Superior temporal gyrus (tissue), 1 donor: ENCODE measurements at regions not wholly inside any gene's neighbourhood (a gene's known extent, or its start where the extent isn't known, plus 50 kb on each side); places are given as distances from the start of the nearest gene placed in this dataset.

Experiments used
- DNase-seq: peaks from one replicate; pipeline ENCODE4 v3.0.0-alpha.2; 2016; ENCODE audit errors: extremely low spot score

- DNase-seq, result no peak
Observed at GRCh38 chr9:515665-516064, 301.0 kb downstream of the DOCK8 start.

DNA sequence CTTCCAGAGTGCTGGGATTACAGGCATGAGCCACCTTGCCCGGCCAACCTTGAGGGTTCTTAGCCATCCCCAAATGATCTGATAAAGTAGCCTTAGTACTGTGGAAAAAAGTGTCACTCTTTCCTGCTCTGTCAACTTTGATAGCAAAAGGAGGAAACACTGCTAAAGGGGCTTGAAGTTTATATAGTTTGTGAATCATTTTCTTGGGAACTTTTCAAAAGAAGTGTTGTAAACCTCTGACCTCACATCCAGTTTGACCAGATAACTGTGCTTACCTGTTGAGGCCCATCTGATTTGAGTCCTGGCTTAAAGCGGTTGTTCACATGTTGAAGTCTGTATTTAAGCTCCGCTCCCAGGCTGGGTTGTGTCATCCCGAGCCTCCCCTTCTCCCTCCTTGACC is 303.3 kb downstream of the DOCK8 start:
- no peak for DNase-seq

DNA sequence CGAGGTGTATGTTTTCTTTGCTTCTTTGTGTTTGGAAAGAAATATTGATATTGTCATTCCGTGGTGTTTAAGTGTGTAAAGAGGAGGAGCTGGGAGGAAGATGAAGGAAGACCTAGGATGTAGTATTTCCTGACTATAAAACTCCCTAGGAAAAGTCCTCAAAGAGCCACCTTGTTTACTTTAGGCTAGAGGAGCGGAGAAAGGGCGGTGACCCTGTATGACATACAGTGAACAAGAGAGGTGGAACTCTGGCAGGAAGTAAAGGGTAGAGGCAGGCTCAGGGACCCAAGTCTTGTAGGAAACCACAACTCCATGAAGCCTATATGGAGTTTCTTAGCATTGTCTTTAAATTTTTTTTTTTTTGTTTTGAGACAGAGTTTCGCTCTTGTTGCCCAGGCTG is 303.9 kb downstream of the DOCK8 start:
- DNase-seq, result no peak

DNA sequence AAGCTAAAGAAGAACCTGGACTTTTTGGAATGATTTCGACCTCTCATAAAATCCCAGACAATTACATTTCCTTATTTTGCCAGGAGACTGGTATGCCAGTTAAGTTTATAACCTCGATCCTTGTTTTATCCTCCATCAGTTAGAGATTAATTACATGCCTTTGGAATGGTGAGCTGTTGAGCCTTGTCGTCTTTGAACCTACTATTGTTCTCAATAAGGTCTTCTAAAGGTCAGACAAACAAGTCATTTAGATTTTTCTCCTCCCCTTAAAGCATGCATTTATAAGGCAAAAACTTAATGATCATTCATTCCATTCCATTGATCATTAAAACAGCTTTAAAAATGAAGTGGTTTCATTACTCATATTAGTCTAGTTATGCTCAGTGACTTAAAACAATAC is 304.9 kb downstream of the DOCK8 start:
- DNase-seq, result no peak

- no peak for DNase-seq
Observed at GRCh38 chr9:520302-520701, 305.6 kb downstream of the DOCK8 start.

DNA sequence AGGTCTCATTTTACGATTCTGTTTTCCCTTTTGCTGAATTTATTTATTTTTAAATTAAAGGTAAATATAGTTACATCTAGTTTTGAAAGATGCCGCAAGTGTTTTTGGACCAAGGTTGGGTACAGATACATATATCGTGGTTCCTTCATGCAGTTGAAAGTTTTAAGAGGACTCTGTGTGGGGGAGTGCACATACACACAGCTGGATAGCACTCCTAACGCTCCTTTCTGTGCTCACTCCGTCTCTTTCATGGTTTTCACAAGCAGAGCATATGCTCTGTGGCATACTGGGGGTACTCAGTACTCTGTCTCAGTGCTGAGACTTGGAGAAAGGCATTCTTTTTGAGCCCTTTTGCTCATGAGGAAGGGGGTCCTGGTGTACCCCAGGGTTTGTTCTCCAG is 307.5 kb downstream of the DOCK8 start:
- no peak for DNase-seq

DNA sequence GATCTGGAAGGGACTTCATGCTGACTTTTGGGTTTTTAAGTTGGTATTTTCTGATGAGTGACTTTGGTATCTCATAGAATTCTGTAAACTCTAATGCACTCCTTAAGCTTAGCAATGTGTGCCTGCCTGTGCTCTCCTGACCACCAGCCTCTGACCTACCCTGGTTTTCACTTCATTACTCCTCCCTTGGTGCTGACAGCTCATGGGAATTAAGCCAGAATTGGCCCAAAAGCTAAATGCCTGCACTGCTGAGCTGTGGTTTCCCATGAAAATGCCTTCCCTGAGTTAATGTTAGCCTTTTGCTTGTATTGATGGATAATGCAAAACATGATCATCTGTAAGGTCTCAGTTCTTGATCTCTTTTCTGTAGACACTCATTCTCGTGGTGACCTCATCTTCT is 308.0 kb downstream of the DOCK8 start:
- DNase-seq, result no peak

DNA sequence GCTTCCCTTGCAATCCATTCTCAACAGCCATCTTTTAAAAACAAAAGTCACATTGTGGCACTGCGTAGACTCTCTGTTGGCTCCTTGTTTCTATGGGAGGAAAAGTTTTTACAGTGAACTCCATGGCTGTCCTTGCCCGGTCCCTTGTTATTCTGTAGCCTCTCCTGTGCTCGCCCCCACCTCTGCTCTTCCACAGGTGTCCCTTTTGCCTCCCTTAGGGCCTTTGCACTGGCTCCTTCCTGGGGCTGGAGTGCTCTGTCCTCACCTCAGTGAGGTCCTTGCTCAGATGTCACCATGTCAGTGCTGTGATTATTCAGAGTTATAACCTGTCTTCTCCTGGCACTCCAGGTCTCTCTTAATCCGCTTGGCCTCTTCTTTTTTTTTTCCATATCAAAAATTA is 308.8 kb downstream of the DOCK8 start:
- DNase-seq, result no peak

DNA sequence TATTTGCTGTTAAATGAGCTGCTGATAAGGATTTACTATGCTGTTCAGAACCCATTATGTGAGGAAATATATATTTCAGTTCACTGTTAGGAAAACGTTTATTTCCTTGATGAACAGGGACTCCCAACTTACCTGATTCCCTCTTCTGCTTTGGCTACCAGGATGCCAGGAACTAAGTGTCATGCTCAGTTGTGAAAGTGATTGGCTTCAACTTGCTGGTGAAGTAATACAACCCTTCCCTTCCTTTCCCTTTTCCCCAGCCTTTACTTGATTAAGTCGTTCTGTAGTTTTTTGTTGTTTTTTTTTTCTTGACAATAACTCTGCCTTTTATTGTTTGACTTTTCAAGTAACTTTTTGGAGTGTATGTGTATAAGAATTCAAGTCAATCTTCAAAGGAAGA is 309.3 kb downstream of the DOCK8 start:
- DNase-seq, result no peak

- DNase-seq, result no peak
Observed at GRCh38 chr9:526904-527591, 312.4 kb downstream of the DOCK8 start.

- DNase-seq, result no peak
Observed at GRCh38 chr9:529731-530130, 311.8 kb upstream of the DMRT1 start.

DNA sequence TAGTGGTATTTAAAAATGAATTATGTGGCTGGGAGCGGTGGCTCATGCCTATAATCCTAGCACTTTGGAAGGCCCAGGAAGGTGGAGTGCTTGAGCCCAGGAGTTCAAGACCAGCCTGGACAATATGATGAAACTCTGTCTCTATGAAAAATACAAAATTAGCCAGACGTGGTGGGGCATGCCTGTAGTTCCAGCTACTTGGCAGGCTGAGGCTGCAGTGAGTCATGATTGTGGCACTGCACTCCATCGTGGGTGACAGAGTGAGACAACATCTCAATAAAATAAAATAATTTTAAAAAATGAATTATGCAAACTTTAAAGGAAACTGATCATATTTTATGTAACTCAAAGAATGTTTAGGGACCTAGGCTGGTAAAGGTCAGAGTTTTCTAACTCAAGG is 310.8 kb upstream of the DMRT1 start:
- no peak for DNase-seq

DNA sequence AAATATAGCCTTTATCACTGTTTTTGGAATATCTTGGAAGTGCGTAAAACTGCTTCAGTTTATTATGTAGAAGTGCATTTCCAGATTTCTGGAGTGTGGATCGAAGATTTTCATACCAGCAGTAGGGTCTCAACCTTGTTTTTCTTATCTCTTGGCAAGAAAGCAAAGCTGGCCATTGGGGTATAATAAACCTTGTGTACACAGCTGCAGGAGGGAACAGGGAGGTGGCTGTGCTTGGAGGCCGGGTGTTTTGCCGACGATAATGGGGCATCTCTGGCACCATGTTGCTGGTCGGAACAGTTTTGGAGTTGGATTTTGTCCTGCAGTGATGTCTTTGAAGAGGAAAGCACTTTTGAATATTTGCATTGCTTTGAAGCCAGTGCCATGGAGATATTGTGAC is 308.8 kb upstream of the DMRT1 start:
- DNase-seq, result no peak

- DNase-seq, result peak; percentile 92
Observed at GRCh38 chr9:534886-535285, 306.6 kb upstream of the DMRT1 start.

DNA sequence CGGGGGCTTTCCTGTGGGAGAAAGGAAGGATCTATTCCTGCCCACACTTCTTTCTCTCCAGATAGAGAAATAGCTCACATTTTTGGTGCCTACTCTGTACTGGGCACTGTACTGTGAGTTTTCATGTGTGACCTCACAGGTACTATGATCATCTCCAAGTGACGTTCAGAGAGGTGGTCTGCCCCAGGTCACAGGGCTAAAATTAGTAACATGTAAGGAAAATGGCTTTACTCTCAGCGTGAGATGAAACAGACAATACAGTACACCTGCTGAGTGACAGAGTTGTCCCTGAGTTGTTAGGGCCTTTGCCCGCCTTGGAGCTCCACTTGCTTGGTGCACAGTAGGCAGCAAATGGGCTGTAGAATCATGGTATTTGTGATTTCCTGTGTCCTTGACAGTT is 306.1 kb upstream of the DMRT1 start:
- DNase-seq, result no peak

- DNase-seq, result no peak
Observed at GRCh38 chr9:536597-537511, 304.6 kb upstream of the DMRT1 start.

DNA sequence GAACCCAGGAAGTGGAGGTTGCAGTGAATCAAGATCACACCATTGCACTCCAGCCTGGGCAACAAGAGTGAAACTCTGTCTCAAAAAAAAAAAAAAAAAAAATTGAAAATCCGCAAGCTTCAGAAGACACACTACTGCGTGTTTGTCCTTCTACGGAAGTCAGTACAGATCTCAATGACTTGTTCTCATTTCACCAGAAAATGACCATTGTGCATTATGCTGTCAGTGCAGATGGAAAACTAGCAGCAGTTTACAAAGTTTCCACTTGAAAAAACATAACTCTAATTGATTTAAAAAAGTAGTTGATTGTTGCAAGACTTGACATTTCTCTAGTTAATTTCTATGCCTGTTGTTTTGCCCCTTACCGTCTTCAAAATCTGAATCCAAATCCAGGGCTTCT is 298.0 kb upstream of the DMRT1 start:
- no peak for DNase-seq

- no peak for DNase-seq
Observed at GRCh38 chr9:545480-545879, 296.0 kb upstream of the DMRT1 start.

- DNase-seq, result no peak
Observed at GRCh38 chr9:546235-546634, 295.3 kb upstream of the DMRT1 start.

GRCh38 chr9:546797-547223 is 294.7 kb upstream of the DMRT1 start:
- DNase-seq, result peak; percentile 92

DNA sequence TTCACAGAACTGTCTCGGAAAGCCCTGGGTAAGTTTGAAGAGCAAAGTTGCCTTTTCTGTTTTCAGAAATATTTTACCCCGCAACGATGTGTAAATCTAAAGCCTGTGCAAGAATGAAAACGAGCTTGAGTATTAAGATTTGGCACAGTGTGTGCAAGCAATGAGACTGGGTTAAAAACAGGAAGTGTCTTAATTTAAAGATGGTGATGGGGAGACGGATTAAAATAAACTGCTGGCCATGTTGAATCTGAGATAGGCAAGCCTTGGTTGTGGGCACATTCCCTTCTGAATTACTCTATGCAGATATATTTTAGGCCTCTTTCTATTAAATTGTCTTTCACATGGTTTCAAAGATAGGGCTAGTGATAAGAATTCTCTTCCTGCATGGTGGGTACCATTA is 294.2 kb upstream of the DMRT1 start:
- DNase-seq, result peak; percentile 59

- no peak for DNase-seq
Observed at GRCh38 chr9:549455-549997, 292.0 kb upstream of the DMRT1 start.

- no peak for DNase-seq
Observed at GRCh38 chr9:550333-550732, 291.2 kb upstream of the DMRT1 start.
